Loucy (cell line): ENCODE measurements at regions not wholly inside any gene's neighbourhood (a gene's known extent, or its start where the extent isn't known, plus 50 kb on each side); places are given as distances from the start of the nearest gene placed in this dataset.

ENCODE experiments used
- H2AFZ ChIP-seq: fragments of 200-600 bp; sonication (generic); 2 replicates; pipeline ENCODE4 v1.6.0; 2016; ENCODE audit warnings: antibody characterized with exemption, mild to moderate bottlenecking, low read length, moderate library complexity
- H3F3A ChIP-seq: fragments of 200-600 bp; 2 replicates; pipeline ENCODE4 v1.6.0; 2016; ENCODE audit warnings: antibody characterized with exemption, low read depth, mild to moderate bottlenecking
- H3K27me3 ChIP-seq: fragments of 200-600 bp; sonication (generic); 2 replicates; pipeline ENCODE4 v1.6.1; 2014; ENCODE audit warnings: low read length, mild to moderate bottlenecking; ENCODE audit not compliant: insufficient read depth, poor library complexity, severe bottlenecking
- H3K36me3 ChIP-seq: fragments of 200-600 bp; sonication (generic); 2 replicates; pipeline ENCODE4 v1.6.1; 2016; ENCODE audit warnings: low read length; ENCODE audit not compliant: insufficient read depth
- H3K4me1 ChIP-seq: fragments of 200-600 bp; sonication (generic); 2 replicates; pipeline ENCODE4 v1.5.1; 2014; ENCODE audit warnings: low read length, mild to moderate bottlenecking; ENCODE audit not compliant: insufficient read depth, poor library complexity, severe bottlenecking
- H3K4me2 ChIP-seq: fragments of 200-600 bp; sonication (generic); 2 replicates; pipeline ENCODE4 v1.6.0; 2014; ENCODE audit warnings: antibody characterized with exemption, low read length, low read depth, mild to moderate bottlenecking; ENCODE audit not compliant: poor library complexity, severe bottlenecking
- H3K4me3 ChIP-seq: fragments of 200-600 bp; sonication (generic); 2 replicates; pipeline ENCODE4 v1.5.1; 2014; ENCODE audit warnings: low read length, mild to moderate bottlenecking, mixed read lengths; ENCODE audit not compliant: poor library complexity, severe bottlenecking
- H3K79me2 ChIP-seq: fragments of 200-600 bp; sonication (generic); 2 replicates; pipeline ENCODE4 v1.6.1; 2014; ENCODE audit warnings: low read length; ENCODE audit not compliant: insufficient read depth
- H3K9ac ChIP-seq: fragments of 200-600 bp; sonication (generic); 2 replicates; pipeline ENCODE4 v1.6.0; 2014; ENCODE audit warnings: mild to moderate bottlenecking, low read depth, low read length, moderate library complexity; ENCODE audit not compliant: poor library complexity, severe bottlenecking
- H3K9me2 ChIP-seq: fragments of 200-600 bp; sonication (generic); replicated peaks from 2 replicates; pipeline ENCODE4 v1.6.1; 2016; ENCODE audit warnings: low read depth, low read length, mixed read lengths
- H3K9me3 ChIP-seq: fragments of 200-600 bp; sonication (generic); 2 replicates; pipeline ENCODE4 v1.6.1; 2014; ENCODE audit warnings: mild to moderate bottlenecking, antibody characterized with exemption, low read length, low read depth; ENCODE audit not compliant: insufficient read depth
- H4K20me1 ChIP-seq: fragments of 200-600 bp; sonication (generic); 2 replicates; pipeline ENCODE4 v1.6.0; 2014; ENCODE audit warnings: antibody characterized with exemption, low read length, mild to moderate bottlenecking; ENCODE audit not compliant: insufficient read depth, poor library complexity, severe bottlenecking
- CTCF ChIP-seq: fragments of 200-600 bp; sonication (generic); conservative IDR thresholded peaks from 2 replicates; pipeline ENCODE4 v1.5.1; 2014; ENCODE audit warnings: mild to moderate bottlenecking, antibody characterized with exemption, low read length
- EZH2phosphoT487 ChIP-seq: fragments of 200-600 bp; IDR thresholded peaks from 2 replicates; pipeline ENCODE4 v1.6.1; 2018; ENCODE audit warnings: antibody characterized with exemption, mild to moderate bottlenecking, moderate library complexity, borderline replicate concordance

DNA sequence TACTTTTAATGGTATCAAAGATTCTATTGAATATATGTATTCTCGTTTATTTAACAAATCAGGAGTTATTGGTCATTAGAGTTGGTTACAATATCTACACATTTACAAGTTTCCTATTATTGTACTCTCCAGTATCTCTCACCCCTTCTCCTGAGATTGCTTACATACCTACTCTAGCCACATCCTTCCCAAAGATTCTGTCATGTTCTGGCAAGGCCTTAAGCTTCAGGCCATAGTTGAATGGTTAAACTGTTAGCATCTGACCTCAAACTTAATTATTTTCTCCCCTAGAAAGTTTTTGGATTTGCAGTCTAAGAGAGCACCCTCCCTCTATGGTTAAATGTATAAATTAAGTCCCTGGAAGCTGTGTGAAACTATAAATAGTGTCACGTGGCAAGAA lies 784.2 kb downstream of the GLUD2 start:
- no peaks in the 10 kb centered on the region for H3K79me2 ChIP-seq
- no peak overlapping the region for H2AFZ ChIP-seq
- H3F3A ChIP-seq: no peaks in the 10 kb centered on the region
- TF ChIP-seq CTCF: no peak
- no peak for TF ChIP-seq EZH2phosphoT487
- H3K4me1 ChIP-seq: no peaks in the 10 kb centered on the region
- no peaks in the 10 kb centered on the region for H3K9me3 ChIP-seq
- H3K27me3 ChIP-seq: no peaks in the 10 kb centered on the region
- H3K9me2 ChIP-seq: no peaks in the 10 kb centered on the region
- H4K20me1 ChIP-seq: no peaks in the 10 kb centered on the region
- no peaks in the 10 kb centered on the region for H3K36me3 ChIP-seq
- H3K4me2 ChIP-seq: no peak overlapping the region
- no peak overlapping the region for H3K4me3 ChIP-seq
- H3K9ac ChIP-seq: no peak overlapping the region

GRCh38 chrX:121832446-121832845 lies 785.0 kb downstream of the GLUD2 start:
- Histone ChIP-seq H3K4me2 (no peak overlapping the region), H3K9me3 (no peaks in the 10 kb centered on the region), H3K9ac (no peak overlapping the region), H3K27me3 (no peaks in the 10 kb centered on the region), H3K4me1 (no peaks in the 10 kb centered on the region), H3K9me2 (no peaks in the 10 kb centered on the region), H3K36me3 (no peaks in the 10 kb centered on the region), H2AFZ (no peak overlapping the region), H4K20me1 (no peaks in the 10 kb centered on the region), H3K4me3 (no peak overlapping the region), H3F3A (no peaks in the 10 kb centered on the region), H3K79me2 (no peaks in the 10 kb centered on the region)
- TF ChIP-seq EZH2phosphoT487: no peak
- no peak for TF ChIP-seq CTCF

DNA sequence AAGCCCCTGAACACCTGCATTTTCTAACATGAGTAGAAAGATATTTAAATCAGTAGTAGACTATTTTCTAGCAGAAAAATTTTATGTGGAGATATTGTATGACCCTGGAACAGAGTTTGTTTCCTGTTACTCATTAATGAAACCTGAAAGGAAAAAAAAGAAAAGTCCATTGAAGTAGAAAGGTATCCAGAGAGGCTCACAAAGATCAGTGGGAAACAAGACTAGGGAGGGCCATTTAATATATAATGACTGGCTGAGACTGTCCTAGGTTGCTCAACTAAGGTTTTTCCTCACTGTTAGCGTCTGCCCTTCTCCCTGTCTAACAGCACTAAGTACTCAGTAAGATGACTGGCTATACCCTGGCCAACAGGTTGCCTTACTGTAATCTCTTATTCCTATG lies 788.6 kb downstream of the GLUD2 start:
- Histone ChIP-seq H3K4me2 (no peak overlapping the region), H3K36me3 (no peaks in the 10 kb centered on the region), H3K9ac (no peak overlapping the region), H3K4me1 (no peaks in the 10 kb centered on the region), H3K9me2 (no peaks in the 10 kb centered on the region), H2AFZ (no peak overlapping the region), H3F3A (no peaks in the 10 kb centered on the region), H3K9me3 (no peaks in the 10 kb centered on the region), H3K4me3 (no peak overlapping the region), H3K27me3 (no peaks in the 10 kb centered on the region), H4K20me1 (no peaks in the 10 kb centered on the region), H3K79me2 (no peaks in the 10 kb centered on the region)
- TF ChIP-seq EZH2phosphoT487: no peak
- no peak for TF ChIP-seq CTCF
